GM10248 (cell line): ENCODE measurements at regions not wholly inside any gene's neighbourhood (a gene's known extent, or its start where the extent isn't known, plus 50 kb on each side); places are given as distances from the start of the nearest gene placed in this dataset.
"Not testable (repeated sequence)": the region's sequence is repeated elsewhere in the genome, so short reads cannot be mapped to it uniquely, and the experiment has no call there.

Experiments used
- CTCF ChIA-PET: fragments of 300-600 bp; sonication (Branson Sonifier 250); formaldehyde crosslinking; extraction: SDS; loops from one replicate; lab custom pipeline; 2021; ENCODE audit warnings: antibody characterized with exemption; lab: Yijun Ruan, JAX
- POLR2A ChIA-PET: fragments of 350-650 bp; sonication (Branson Sonifier 250); formaldehyde crosslinking; extraction: SDS; loops from one replicate; lab custom pipeline; 2020; ENCODE audit warnings: antibody characterized with exemption; lab: Yijun Ruan, JAX
- DNase-seq: peaks from one replicate; pipeline ENCODE4 v3.0.0; 2012; ENCODE audit errors: extremely low spot score
- TF ChIP-seq, protein P1 (sequence below): IDR thresholded peaks from 2 replicates; pipeline ENCODE4 v1.5.1; 2012; ENCODE audit warnings: mild to moderate bottlenecking, low read depth; ENCODE audit errors: extremely low read depth, missing control alignments, control extremely low read depth

DNA sequence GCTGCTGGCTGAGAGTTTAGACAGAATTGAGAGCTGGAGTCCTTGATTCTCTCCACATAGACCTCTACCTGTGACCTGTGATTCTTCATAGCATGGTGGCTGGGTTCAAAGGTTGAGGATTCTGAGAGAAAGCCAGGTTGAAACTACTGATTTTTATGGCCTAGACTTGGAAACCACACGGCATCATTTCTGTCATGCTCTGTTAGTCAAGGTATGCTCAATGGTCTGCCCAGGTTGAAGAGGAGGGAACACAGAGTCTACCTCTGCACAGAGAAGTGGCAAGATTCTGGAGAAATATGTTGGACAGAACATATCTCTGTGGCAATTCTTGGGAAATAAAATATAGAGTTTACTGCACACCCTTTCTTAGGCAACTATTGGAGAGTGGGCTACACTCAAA, 57.2 kb upstream of the CXorf66 start:
- no peak for DNase-seq
- TF ChIP-seq, protein P1, sequence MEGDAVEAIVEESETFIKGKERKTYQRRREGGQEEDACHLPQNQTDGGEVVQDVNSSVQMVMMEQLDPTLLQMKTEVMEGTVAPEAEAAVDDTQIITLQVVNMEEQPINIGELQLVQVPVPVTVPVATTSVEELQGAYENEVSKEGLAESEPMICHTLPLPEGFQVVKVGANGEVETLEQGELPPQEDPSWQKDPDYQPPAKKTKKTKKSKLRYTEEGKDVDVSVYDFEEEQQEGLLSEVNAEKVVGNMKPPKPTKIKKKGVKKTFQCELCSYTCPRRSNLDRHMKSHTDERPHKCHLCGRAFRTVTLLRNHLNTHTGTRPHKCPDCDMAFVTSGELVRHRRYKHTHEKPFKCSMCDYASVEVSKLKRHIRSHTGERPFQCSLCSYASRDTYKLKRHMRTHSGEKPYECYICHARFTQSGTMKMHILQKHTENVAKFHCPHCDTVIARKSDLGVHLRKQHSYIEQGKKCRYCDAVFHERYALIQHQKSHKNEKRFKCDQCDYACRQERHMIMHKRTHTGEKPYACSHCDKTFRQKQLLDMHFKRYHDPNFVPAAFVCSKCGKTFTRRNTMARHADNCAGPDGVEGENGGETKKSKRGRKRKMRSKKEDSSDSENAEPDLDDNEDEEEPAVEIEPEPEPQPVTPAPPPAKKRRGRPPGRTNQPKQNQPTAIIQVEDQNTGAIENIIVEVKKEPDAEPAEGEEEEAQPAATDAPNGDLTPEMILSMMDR, result no peak
- CTCF ChIA-PET, result no interaction called here
- POLR2A ChIA-PET, result no interaction called here

DNA sequence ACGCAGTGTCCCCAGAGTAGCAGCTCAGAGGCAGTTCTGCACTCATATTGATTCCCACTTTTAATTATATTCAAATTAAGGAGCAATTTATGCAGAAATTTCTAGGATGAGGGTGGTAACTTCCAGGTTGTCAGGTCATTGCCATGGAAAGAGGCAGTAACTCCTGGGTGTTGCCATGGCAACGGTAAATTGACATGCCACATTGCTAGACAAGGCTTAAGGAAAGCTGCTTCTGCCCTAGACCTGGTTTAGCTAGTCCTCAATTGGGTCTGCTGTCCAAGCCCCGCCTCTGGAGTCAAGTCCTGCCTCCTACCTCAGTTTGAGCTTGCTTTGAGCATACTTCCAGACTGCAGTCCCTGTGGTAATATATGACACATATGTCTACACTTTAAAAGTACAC, 53.8 kb upstream of the CXorf66 start:
- DNase-seq, POLR2A ChIA-PET, CTCF ChIA-PET: not testable (repeated sequence)
